Cardiac muscle cell (in vitro differentiated cells and primary cell): ENCODE measurements at regions not wholly inside any gene's neighbourhood (a gene's known extent, or its start where the extent isn't known, plus 50 kb on each side); places are given as distances from the start of the nearest gene placed in this dataset.

Experiments
- DNase-seq, 2 donors: peaks; one replicate each; pipeline versions ENCODE4 v3.0.0 to v3.0.0-alpha.2; 2010 to 2017; ENCODE audit warnings: low read depth in 1 of 2, low spot score in 1 of 2
- H3K27ac ChIP-seq: fragments of 200-600 bp; sonication (generic); 2 replicates; pipeline ENCODE4 v1.5.1; 2016
- H3K27me3 ChIP-seq: fragments of 200-600 bp; sonication (generic); 2 replicates; pipeline ENCODE4 v1.6.0; 2016; ENCODE audit warnings: control low read depth
- H3K36me3 ChIP-seq: fragments of 200-600 bp; sonication (generic); 2 replicates; pipeline ENCODE4 v1.5.1; 2016; ENCODE audit warnings: control low read depth
- H3K4me1 ChIP-seq: fragments of 200-600 bp; sonication (generic); 2 replicates; pipeline ENCODE4 v1.8.1; 2017; ENCODE audit warnings: low read depth, mild to moderate bottlenecking, mixed run types
- H3K4me3 ChIP-seq: fragments of 200-600 bp; sonication (generic); 2 replicates; pipeline ENCODE4 v1.5.1; 2016; ENCODE audit warnings: mild to moderate bottlenecking
- H3K9me3 ChIP-seq: fragments of 200-600 bp; sonication (generic); 2 replicates; pipeline ENCODE4 v1.5.1; 2017; ENCODE audit warnings: low read depth, mild to moderate bottlenecking, control low read depth
- CTCF ChIP-seq: IDR thresholded peaks from 2 replicates; pipeline ENCODE4 v1.5.1; 2012; ENCODE audit warnings: low read depth, mild to moderate bottlenecking, low read length

DNA sequence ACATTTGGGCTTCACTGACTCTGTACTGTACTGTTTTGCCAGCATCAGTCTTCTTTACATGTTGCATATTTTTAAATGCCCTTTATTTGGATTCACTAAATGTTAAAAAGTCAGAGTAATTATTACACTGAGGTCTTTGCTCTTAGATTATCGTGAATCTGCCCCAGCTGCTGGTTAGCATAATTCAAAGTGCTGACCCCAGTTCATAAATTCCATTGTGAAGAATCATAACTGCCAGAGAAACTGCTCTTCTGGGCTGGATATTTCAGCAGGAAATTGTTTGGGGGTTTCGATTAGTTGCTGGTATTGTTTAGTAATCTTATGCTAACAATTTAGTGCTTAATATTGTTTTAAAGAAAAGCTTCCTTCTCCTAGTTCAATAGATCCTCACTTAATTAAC, 682.1 kb upstream of the MAP3K7 start:
- H3K4me1 ChIP-seq: no peaks in the 10 kb centered on the region
- DNase-seq: no peak
- H3K27me3 ChIP-seq: no peaks in the 10 kb centered on the region
- no peaks in the 10 kb centered on the region for H3K36me3 ChIP-seq
- H3K4me3 ChIP-seq: no peak overlapping the region
- no peaks in the 10 kb centered on the region for H3K9me3 ChIP-seq
- no peak overlapping the region for H3K27ac ChIP-seq
- TF ChIP-seq CTCF: no peak

- H3K9me3 ChIP-seq: no peaks in the 10 kb centered on the region
- no peak for DNase-seq
- no peak overlapping the region for H3K4me3 ChIP-seq
- no peaks in the 10 kb centered on the region for H3K36me3 ChIP-seq
- H3K27ac ChIP-seq: no peak overlapping the region
- H3K4me1 ChIP-seq: no peaks in the 10 kb centered on the region
- no peaks in the 10 kb centered on the region for H3K27me3 ChIP-seq
- no peak for TF ChIP-seq CTCF
Measured at GRCh38 chr6:91267246-91267645, 680.4 kb upstream of the MAP3K7 start.

DNA sequence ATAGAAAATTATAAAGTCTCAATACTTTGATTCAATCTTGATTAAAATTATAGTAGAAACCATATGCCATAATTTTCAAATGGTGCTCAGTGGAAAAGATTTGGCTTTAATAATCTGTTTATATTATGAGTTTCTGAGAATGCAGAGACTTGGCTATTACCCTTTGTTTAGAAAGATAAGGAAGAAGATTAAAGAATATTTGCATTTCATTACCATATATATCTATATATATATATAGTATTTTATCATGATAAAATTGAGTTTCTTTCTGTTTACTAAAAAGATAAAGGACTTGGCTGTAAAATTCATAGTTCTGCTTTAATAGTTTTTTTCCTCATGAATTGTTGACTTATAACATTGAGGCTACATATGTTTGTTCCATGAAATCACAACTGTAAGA, 679.3 kb upstream of the MAP3K7 start:
- TF ChIP-seq CTCF: no peak
- Histone ChIP-seq H3K4me1 (no peaks in the 10 kb centered on the region), H3K4me3 (no peak overlapping the region), H3K9me3 (no peaks in the 10 kb centered on the region), H3K27me3 (no peaks in the 10 kb centered on the region), H3K27ac (no peak overlapping the region), H3K36me3 (no peaks in the 10 kb centered on the region)
- DNase-seq: no peak

GRCh38 chr6:91243436-91243835, 656.6 kb upstream of the MAP3K7 start:
- Histone ChIP-seq H3K36me3 (no peaks in the 10 kb centered on the region), H3K4me1 (no peaks in the 10 kb centered on the region), H3K4me3 (no peak overlapping the region), H3K9me3 (no peaks in the 10 kb centered on the region), H3K27ac (no peak overlapping the region), H3K27me3 (no peaks in the 10 kb centered on the region)
- no peak for TF ChIP-seq CTCF
- DNase-seq: no peak

- H3K4me1 ChIP-seq: no peaks in the 10 kb centered on the region
- no peak overlapping the region for H3K27ac ChIP-seq
- TF ChIP-seq CTCF: no peak
- H3K4me3 ChIP-seq: no peak overlapping the region
- H3K9me3 ChIP-seq: no peaks in the 10 kb centered on the region
- no peak for DNase-seq
- H3K27me3 ChIP-seq: no peaks in the 10 kb centered on the region
- H3K36me3 ChIP-seq: no peaks in the 10 kb centered on the region
Measured at GRCh38 chr6:91242614-91242949, 655.7 kb upstream of the MAP3K7 start.

- TF ChIP-seq CTCF: no peak
- Histone ChIP-seq H3K27me3 (no peaks in the 10 kb centered on the region), H3K4me1 (no peaks in the 10 kb centered on the region), H3K27ac (no peak overlapping the region), H3K36me3 (no peaks in the 10 kb centered on the region), H3K9me3 (no peaks in the 10 kb centered on the region), H3K4me3 (no peak overlapping the region)
- no peak for DNase-seq
Measured at GRCh38 chr6:91241946-91242613, 655.2 kb upstream of the MAP3K7 start.
